Activated CD4-positive, alpha-beta T cell treated with anti-CD3 and anti-CD28 coated beads, Interleukin-2, amount 50 U/mL, for 1 hour (primary cell): ENCODE measurements at regions not wholly inside any gene's neighbourhood (a gene's known extent, or its start where the extent isn't known, plus 50 kb on each side); places are given as distances from the start of the nearest gene placed in this dataset.
"Not testable (repeated sequence)": the region's sequence is repeated elsewhere in the genome, so short reads cannot be mapped to it uniquely, and the experiment has no call there.

Experiments used
- DNase-seq: peaks from one replicate; pipeline ENCODE4 v3.0.0-alpha.2; 2020

- DNase-seq, result no peak
These were observed 136.6 kb upstream of the HAND1 start for GRCh38 chr5:154614595-154614994.

GRCh38 chr5:154614125-154614524 is 136.1 kb upstream of the HAND1 start:
- no peak for DNase-seq

- DNase-seq, result no peak
These were observed 134.6 kb upstream of the HAND1 start for GRCh38 chr5:154612666-154613065.

- DNase-seq, result no peak
These were observed 133.3 kb upstream of the HAND1 start for GRCh38 chr5:154611341-154611767.

GRCh38 chr5:154610321-154611154 is 132.5 kb upstream of the HAND1 start:
- peak; percentile 37 for DNase-seq

GRCh38 chr5:154609251-154609650 is 131.2 kb upstream of the HAND1 start:
- no peak for DNase-seq

- DNase-seq, result no peak
These were observed 130.5 kb upstream of the HAND1 start for GRCh38 chr5:154608531-154609011.

GRCh38 chr5:154607746-154608145 is 129.7 kb upstream of the HAND1 start:
- no peak for DNase-seq

- no peak for DNase-seq
These were observed 128.2 kb upstream of the HAND1 start for GRCh38 chr5:154606246-154606645.

GRCh38 chr5:154603953-154604679 is 126.1 kb upstream of the HAND1 start:
- no peak for DNase-seq

- no peak for DNase-seq
These were observed 125.5 kb upstream of the HAND1 start for GRCh38 chr5:154603485-154603884.

- DNase-seq, result no peak
These were observed 125.0 kb upstream of the HAND1 start for GRCh38 chr5:154603011-154603410.

GRCh38 chr5:154601014-154601413 is 123.0 kb upstream of the HAND1 start:
- DNase-seq, result no peak

- no peak for DNase-seq
These were observed 120.0 kb upstream of the HAND1 start for GRCh38 chr5:154598021-154598420.

- DNase-seq, result not testable (repeated sequence)
These were observed 118.8 kb upstream of the HAND1 start for GRCh38 chr5:154596844-154597243.

GRCh38 chr5:154595662-154596061 is 117.6 kb upstream of the HAND1 start:
- no peak for DNase-seq

GRCh38 chr5:154593796-154594195 is 115.8 kb upstream of the HAND1 start:
- DNase-seq, result no peak

GRCh38 chr5:154593071-154593470 is 115.0 kb upstream of the HAND1 start:
- no peak for DNase-seq

GRCh38 chr5:154590093-154590724 is 112.2 kb upstream of the HAND1 start:
- DNase-seq, result no peak

- no peak for DNase-seq
These were observed 111.5 kb upstream of the HAND1 start for GRCh38 chr5:154589511-154589910.

GRCh38 chr5:154588833-154589425 is 110.9 kb upstream of the HAND1 start:
- DNase-seq, result not testable (repeated sequence)

- DNase-seq, result no peak
These were observed 110.2 kb upstream of the HAND1 start for GRCh38 chr5:154588091-154588774.
